HT1080 (cell line): ENCODE measurements at regions not wholly inside any gene's neighbourhood (a gene's known extent, or its start where the extent isn't known, plus 50 kb on each side); places are given as distances from the start of the nearest gene placed in this dataset.

Experiments
- DNase-seq: peaks from one replicate; pipeline ENCODE4 v3.0.0-alpha.2; 2015; ENCODE audit warnings: low read depth

GRCh38 chr15:62824111-62825015 lies 218.2 kb upstream of the TPM1 start:
- peak; percentile 76 for DNase-seq

- no peak for DNase-seq
Observed at GRCh38 chr15:62825191-62825590, 217.4 kb upstream of the TPM1 start.

GRCh38 chr15:62826561-62826960 lies 216.0 kb upstream of the TPM1 start:
- no peak for DNase-seq

- no peak for DNase-seq
Observed at GRCh38 chr15:62828364-62828763, 214.2 kb upstream of the TPM1 start.

- no peak for DNase-seq
Observed at GRCh38 chr15:62832231-62832630, 210.3 kb upstream of the TPM1 start.

- DNase-seq: no peak
Observed at GRCh38 chr15:62833646-62834045, 208.9 kb upstream of the TPM1 start.

GRCh38 chr15:62834686-62835329 lies 207.7 kb upstream of the TPM1 start:
- DNase-seq: no peak

- DNase-seq: no peak
Observed at GRCh38 chr15:62835351-62835750, 207.2 kb upstream of the TPM1 start.

GRCh38 chr15:62835762-62836161 lies 206.8 kb upstream of the TPM1 start:
- no peak for DNase-seq

- DNase-seq: no peak
Observed at GRCh38 chr15:62840526-62841268, 201.8 kb upstream of the TPM1 start.

- peak; percentile 29 for DNase-seq
Observed at GRCh38 chr15:62841269-62841628, 201.3 kb upstream of the TPM1 start.

- no peak for DNase-seq
Observed at GRCh38 chr15:62841891-62842559, 200.5 kb upstream of the TPM1 start.

- DNase-seq: no peak
Observed at GRCh38 chr15:62843311-62843710, 199.2 kb upstream of the TPM1 start.

GRCh38 chr15:62844564-62845240 lies 197.8 kb upstream of the TPM1 start:
- no peak for DNase-seq

GRCh38 chr15:62845241-62846126 lies 197.1 kb upstream of the TPM1 start:
- DNase-seq: peak; percentile 72

GRCh38 chr15:62846131-62846804 lies 196.3 kb upstream of the TPM1 start:
- no peak for DNase-seq

GRCh38 chr15:62846805-62847495 lies 195.6 kb upstream of the TPM1 start:
- DNase-seq: no peak

GRCh38 chr15:62847900-62848489 lies 194.6 kb upstream of the TPM1 start:
- peak; percentile 44 for DNase-seq
